ENCODE measurements at regions not wholly inside any gene's neighbourhood (a gene's known extent, or its start where the extent isn't known, plus 50 kb on each side); places are given as distances from the start of the nearest gene placed in this dataset.
"Not testable (repeated sequence)": the region's sequence is repeated elsewhere in the genome, so short reads cannot be mapped to it uniquely, and the experiment has no call there.

GRCh38 chr1:58060559-58061170 is 485.9 kb downstream of the OMA1 start:
- H3K9me3 Mint-ChIP-seq: no peaks in the 10 kb centered on the region
- no peak overlapping the region for H3K4me3 Mint-ChIP-seq
- no peaks in the 10 kb centered on the region for H3K4me1 Mint-ChIP-seq
- H3K27ac Mint-ChIP-seq: no peak overlapping the region
- peaks cover 5% of the 10 kb centered on the region for H3K27me3 Mint-ChIP-seq
- peaks cover 2% of the 10 kb centered on the region for H3K36me3 Mint-ChIP-seq

GRCh38 chr1:58059789-58060188 is 486.7 kb downstream of the OMA1 start:
- Mint-ChIP-seq H3K27ac (no peak overlapping the region), H3K4me1 (no peaks in the 10 kb centered on the region), H3K36me3 (peaks cover 2% of the 10 kb centered on the region), H3K27me3 (peaks cover 5% of the 10 kb centered on the region), H3K4me3 (no peak overlapping the region), H3K9me3 (no peaks in the 10 kb centered on the region)

- H3K4me1 Mint-ChIP-seq: no peaks in the 10 kb centered on the region
- H3K9me3 Mint-ChIP-seq: no peaks in the 10 kb centered on the region
- no peak overlapping the region for H3K4me3 Mint-ChIP-seq
- no peak overlapping the region for H3K27ac Mint-ChIP-seq
- peaks cover 5% of the 10 kb centered on the region for H3K27me3 Mint-ChIP-seq
- peaks cover 2% of the 10 kb centered on the region for H3K36me3 Mint-ChIP-seq
Observed at GRCh38 chr1:58058323-58058722, 488.2 kb downstream of the OMA1 start.

- H3K27ac Mint-ChIP-seq: no peak overlapping the region
- H3K36me3 Mint-ChIP-seq: peaks cover 2% of the 10 kb centered on the region
- peaks cover 5% of the 10 kb centered on the region for H3K27me3 Mint-ChIP-seq
- H3K4me3 Mint-ChIP-seq: no peak overlapping the region
- no peaks in the 10 kb centered on the region for H3K9me3 Mint-ChIP-seq
- H3K4me1 Mint-ChIP-seq: no peaks in the 10 kb centered on the region
Observed at GRCh38 chr1:58057826-58058225, 488.7 kb downstream of the OMA1 start.

- H3K36me3 Mint-ChIP-seq, H3K27ac Mint-ChIP-seq, H3K27me3 Mint-ChIP-seq, H3K4me1 Mint-ChIP-seq, H3K4me3 Mint-ChIP-seq, H3K9me3 Mint-ChIP-seq: not testable (repeated sequence)
Observed at GRCh38 chr1:58051187-58051586, 495.3 kb downstream of the OMA1 start.

- no peaks in the 10 kb centered on the region for H3K36me3 Mint-ChIP-seq
- no peaks in the 10 kb centered on the region for H3K27me3 Mint-ChIP-seq
- no peak overlapping the region for H3K4me3 Mint-ChIP-seq
- H3K4me1 Mint-ChIP-seq: no peaks in the 10 kb centered on the region
- peaks cover 0 to 2% (median 2%) of the 10 kb centered on the region in 3 donors for H3K9me3 Mint-ChIP-seq
- H3K27ac Mint-ChIP-seq: no peak overlapping the region
Observed at GRCh38 chr1:58047265-58047858, 499.2 kb downstream of the OMA1 start.

- Mint-ChIP-seq H3K9me3 (no peaks in the 10 kb centered on the region), H3K27ac (no peak overlapping the region), H3K4me1 (no peaks in the 10 kb centered on the region), H3K4me3 (no peak overlapping the region), H3K27me3 (no peaks in the 10 kb centered on the region), H3K36me3 (no peaks in the 10 kb centered on the region)
Observed at GRCh38 chr1:58045094-58045705, 501.3 kb downstream of the OMA1 start.

GRCh38 chr1:58041621-58042020 is 504.9 kb downstream of the OMA1 start:
- no peak overlapping the region for H3K4me3 Mint-ChIP-seq
- H3K36me3 Mint-ChIP-seq: no peaks in the 10 kb centered on the region
- H3K9me3 Mint-ChIP-seq: no peaks in the 10 kb centered on the region
- H3K27ac Mint-ChIP-seq: no peak overlapping the region
- peaks cover 11% of the 10 kb centered on the region for H3K27me3 Mint-ChIP-seq
- peaks cover 0 to 3% (median 2%) of the 10 kb centered on the region in 3 donors for H3K4me1 Mint-ChIP-seq

- Mint-ChIP-seq H3K27ac (no peak overlapping the region), H3K27me3 (peaks cover 17% of the 10 kb centered on the region), H3K4me3 (no peak overlapping the region)
Observed at GRCh38 chr1:58038574-58038973, 508.0 kb downstream of the OMA1 start.

GRCh38 chr1:58035523-58035922 is 511.0 kb downstream of the OMA1 start:
- H3K4me3 Mint-ChIP-seq: no peak overlapping the region
- H3K36me3 Mint-ChIP-seq: no peaks in the 10 kb centered on the region
- peaks cover 18% of the 10 kb centered on the region for H3K27me3 Mint-ChIP-seq
- peaks cover 0 to 3% (median 2%) of the 10 kb centered on the region in 3 donors for H3K4me1 Mint-ChIP-seq
- H3K9me3 Mint-ChIP-seq: no peaks in the 10 kb centered on the region
- H3K27ac Mint-ChIP-seq: no peak overlapping the region

More at GRCh38 chr1:58038574-58038973, 508.0 kb downstream of the OMA1 start:
- Mint-ChIP-seq H3K9me3 (no peaks in the 10 kb centered on the region), H3K4me1 (peaks cover 0 to 3% (median 2%) of the 10 kb centered on the region in 3 donors), H3K36me3 (no peaks in the 10 kb centered on the region)

- Mint-ChIP-seq H3K4me1 (peaks cover 0 to 3% (median 2%) of the 10 kb centered on the region in 3 donors), H3K27ac (no peak overlapping the region), H3K4me3 (no peak overlapping the region), H3K36me3 (no peaks in the 10 kb centered on the region), H3K27me3 (peaks cover 12% of the 10 kb centered on the region), H3K9me3 (no peaks in the 10 kb centered on the region)
Observed at GRCh38 chr1:58033311-58033710, 513.2 kb downstream of the OMA1 start.

- Mint-ChIP-seq H3K27me3 (peaks cover 8% of the 10 kb centered on the region), H3K4me3 (no peak overlapping the region), H3K27ac (no peak overlapping the region)
Observed at GRCh38 chr1:58032611-58033073, 513.9 kb downstream of the OMA1 start.

GRCh38 chr1:58031416-58031815 is 515.1 kb downstream of the OMA1 start:
- no peaks in the 10 kb centered on the region for H3K36me3 Mint-ChIP-seq
- no peaks in the 10 kb centered on the region for H3K9me3 Mint-ChIP-seq
- H3K27me3 Mint-ChIP-seq: peaks cover 8% of the 10 kb centered on the region
- no peak overlapping the region for H3K4me3 Mint-ChIP-seq
- H3K27ac Mint-ChIP-seq: no peak overlapping the region
- H3K4me1 Mint-ChIP-seq: no peaks in the 10 kb centered on the region

More at GRCh38 chr1:58032611-58033073, 513.9 kb downstream of the OMA1 start:
- no peaks in the 10 kb centered on the region for H3K9me3 Mint-ChIP-seq
- H3K36me3 Mint-ChIP-seq: no peaks in the 10 kb centered on the region
- no peaks in the 10 kb centered on the region for H3K4me1 Mint-ChIP-seq

- H3K4me3 Mint-ChIP-seq: no peak overlapping the region
- peaks cover 4% of the 10 kb centered on the region for H3K27me3 Mint-ChIP-seq
- no peak overlapping the region for H3K27ac Mint-ChIP-seq
- no peaks in the 10 kb centered on the region for H3K4me1 Mint-ChIP-seq
- no peaks in the 10 kb centered on the region for H3K36me3 Mint-ChIP-seq
- H3K9me3 Mint-ChIP-seq: no peaks in the 10 kb centered on the region
Observed at GRCh38 chr1:58030456-58030855, 516.1 kb downstream of the OMA1 start.

- peak overlapping the region in 1 of 3 donors; percentile 25 for H3K27ac Mint-ChIP-seq
- no peak overlapping the region for H3K4me3 Mint-ChIP-seq
- H3K27me3 Mint-ChIP-seq: peaks cover 4% of the 10 kb centered on the region
- no peaks in the 10 kb centered on the region for H3K4me1 Mint-ChIP-seq
- H3K9me3 Mint-ChIP-seq: peaks cover 0 to 2% (median 0%) of the 10 kb centered on the region in 3 donors
- H3K36me3 Mint-ChIP-seq: no peaks in the 10 kb centered on the region
Observed at GRCh38 chr1:58017641-58018040, 528.9 kb downstream of the OMA1 start.

GRCh38 chr1:58013237-58013636 is 533.3 kb downstream of the OMA1 start:
- Mint-ChIP-seq H3K4me1 (no peaks in the 10 kb centered on the region), H3K36me3 (no peaks in the 10 kb centered on the region), H3K4me3 (no peak overlapping the region), H3K27ac (no peak overlapping the region), H3K9me3 (peaks cover 0 to 6% (median 0%) of the 10 kb centered on the region in 3 donors), H3K27me3 (peaks cover 3% of the 10 kb centered on the region)
